Neural crest cell (in vitro differentiated cells): ENCODE measurements at regions not wholly inside any gene's neighbourhood (a gene's known extent, or its start where the extent isn't known, plus 50 kb on each side); places are given as distances from the start of the nearest gene placed in this dataset.

Source experiments
- DNase-seq: peaks from one replicate; pipeline ENCODE4 v3.0.0; 2021; ENCODE audit warnings: low read depth, mixed read lengths, low spot score
- H3K27ac Mint-ChIP-seq: one replicate; pipeline ENCODE4 v1.8.0; 2021; ENCODE audit warnings: mild to moderate bottlenecking, mixed read lengths; ENCODE audit not compliant: unreplicated experiment
- H3K27me3 Mint-ChIP-seq: 2 replicates; pipeline ENCODE4 v1.8.0; 2021; ENCODE audit warnings: low read depth, mild to moderate bottlenecking, mixed read lengths
- H3K36me3 Mint-ChIP-seq: 2 replicates; pipeline ENCODE4 v1.8.0; 2021; ENCODE audit warnings: low read depth, mild to moderate bottlenecking, mixed read lengths
- H3K4me1 Mint-ChIP-seq: 2 replicates; pipeline ENCODE4 v1.8.0; 2021; ENCODE audit warnings: mixed read lengths
- H3K4me3 Mint-ChIP-seq: one replicate; pipeline ENCODE4 v1.8.0; 2021; ENCODE audit warnings: mild to moderate bottlenecking, mixed read lengths
- H3K9me3 Mint-ChIP-seq: 2 replicates; pipeline ENCODE4 v1.8.0; 2021; ENCODE audit warnings: mixed read lengths
- CTCF ChIP-seq: fragments of 200-600 bp; sonication (generic); conservative IDR thresholded peaks from 2 replicates; pipeline ENCODE4 v1.5.0; 2021; ENCODE audit warnings: antibody characterized with exemption, mild to moderate bottlenecking

DNA sequence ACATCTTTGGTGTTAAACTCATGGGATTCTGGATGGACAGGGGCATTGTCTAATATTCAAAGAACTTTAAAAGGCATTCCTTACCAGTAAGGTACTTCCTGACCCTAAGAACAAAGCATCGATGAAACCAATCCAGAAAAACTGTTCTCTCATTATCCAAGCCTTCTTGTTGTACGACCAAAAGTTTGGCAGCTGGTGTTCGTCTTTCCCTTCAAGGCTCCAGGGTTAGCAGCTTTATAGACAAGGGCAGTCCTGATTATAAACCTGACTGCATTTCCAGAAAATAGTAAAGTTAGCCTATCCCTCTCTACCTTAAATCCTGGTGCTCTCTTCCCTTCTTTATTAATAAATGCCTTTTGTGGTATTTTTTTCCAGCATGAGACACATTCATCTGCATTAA is 149.4 kb upstream of the MRPS30 start:
- peaks cover 26% of the 10 kb centered on the region for H3K9me3 Mint-ChIP-seq
- peaks cover 28% of the 10 kb centered on the region for H3K36me3 Mint-ChIP-seq
- H3K27ac Mint-ChIP-seq, result no peak overlapping the region
- H3K4me1 Mint-ChIP-seq, result peaks cover 26% of the 10 kb centered on the region
- no peak for DNase-seq
- H3K27me3 Mint-ChIP-seq, result no peaks in the 10 kb centered on the region
- TF ChIP-seq CTCF, result no peak
- H3K4me3 Mint-ChIP-seq, result no peak overlapping the region

DNA sequence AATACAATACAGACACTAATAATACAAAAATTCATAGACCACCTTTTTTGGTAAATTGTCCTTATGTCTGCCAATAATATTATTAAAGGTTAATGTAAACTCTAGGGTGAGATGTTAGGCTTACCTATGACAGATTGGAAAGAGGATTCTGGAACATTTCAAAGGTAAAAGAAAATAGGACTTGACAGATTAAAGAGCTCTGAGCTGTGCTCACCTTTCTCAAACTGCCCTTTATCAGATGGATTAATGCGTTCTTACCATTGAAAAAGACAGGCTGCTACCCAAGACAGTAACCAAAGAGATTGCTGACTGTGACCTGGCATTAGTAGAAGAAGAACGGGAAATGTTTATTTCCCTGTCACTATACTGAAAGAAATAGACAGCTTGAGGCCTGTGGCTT is 156.1 kb upstream of the MRPS30 start:
- DNase-seq, result no peak
- Mint-ChIP-seq H3K9me3 (peaks cover 15% of the 10 kb centered on the region), H3K36me3 (peaks cover 19% of the 10 kb centered on the region), H3K4me1 (no peaks in the 10 kb centered on the region), H3K27ac (no peak overlapping the region), H3K27me3 (no peaks in the 10 kb centered on the region), H3K4me3 (no peak overlapping the region)
- no peak for TF ChIP-seq CTCF

DNA sequence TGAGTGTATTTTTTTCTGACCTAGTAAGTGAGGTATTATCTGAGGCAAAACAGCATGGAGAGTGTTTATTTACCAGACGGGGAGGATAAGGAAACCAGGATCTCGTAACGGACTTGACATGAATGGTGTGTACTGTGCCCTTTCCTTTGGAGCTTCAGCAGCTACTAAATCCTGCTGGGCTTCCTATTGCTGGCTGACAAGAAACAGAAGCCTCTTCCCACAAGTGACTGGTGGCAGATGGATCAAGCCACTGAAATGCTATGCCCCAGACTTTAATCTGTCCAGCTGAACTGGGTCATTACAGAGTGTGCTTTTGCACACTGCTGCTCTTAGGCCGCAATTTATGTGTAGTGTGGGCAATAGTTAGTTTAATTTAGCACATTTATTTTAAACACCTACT is 162.7 kb upstream of the MRPS30 start:
- DNase-seq, result no peak
- Mint-ChIP-seq H3K4me3 (no peak overlapping the region), H3K27ac (no peak overlapping the region)

GRCh38 chr5:44645502-44645901 is 163.2 kb upstream of the MRPS30 start:
- H3K36me3 Mint-ChIP-seq, result no peaks in the 10 kb centered on the region

More for the DNA sequence above, 162.7 kb upstream of the MRPS30 start:
- Mint-ChIP-seq H3K4me1 (peaks cover 12% of the 10 kb centered on the region), H3K36me3 (no peaks in the 10 kb centered on the region), H3K9me3 (no peaks in the 10 kb centered on the region), H3K27me3 (no peaks in the 10 kb centered on the region)
- TF ChIP-seq CTCF, result no peak

GRCh38 chr5:44644628-44645027 is 164.1 kb upstream of the MRPS30 start:
- no peak for TF ChIP-seq CTCF

More at GRCh38 chr5:44645502-44645901, 163.2 kb upstream of the MRPS30 start:
- TF ChIP-seq CTCF, result no peak
- no peak for DNase-seq
- Mint-ChIP-seq H3K4me3 (no peak overlapping the region), H3K27me3 (no peaks in the 10 kb centered on the region), H3K27ac (no peak overlapping the region), H3K4me1 (peaks cover 12% of the 10 kb centered on the region), H3K9me3 (peaks cover 1% of the 10 kb centered on the region)

GRCh38 chr5:44641820-44642219 is 166.9 kb upstream of the MRPS30 start:
- Mint-ChIP-seq H3K4me1 (peaks cover 12% of the 10 kb centered on the region), H3K36me3 (no peaks in the 10 kb centered on the region), H3K4me3 (no peak overlapping the region), H3K27ac (no peak overlapping the region), H3K27me3 (no peaks in the 10 kb centered on the region), H3K9me3 (peaks cover 3% of the 10 kb centered on the region)
- no peak for TF ChIP-seq CTCF
- no peak for DNase-seq

More at GRCh38 chr5:44644628-44645027, 164.1 kb upstream of the MRPS30 start:
- Mint-ChIP-seq H3K27ac (no peak overlapping the region), H3K4me1 (peaks cover 12% of the 10 kb centered on the region), H3K9me3 (peaks cover 3% of the 10 kb centered on the region), H3K4me3 (no peak overlapping the region), H3K36me3 (no peaks in the 10 kb centered on the region), H3K27me3 (no peaks in the 10 kb centered on the region)
- DNase-seq, result no peak
